ENCODE measurements at regions not wholly inside any gene's neighbourhood (a gene's known extent, or its start where the extent isn't known, plus 50 kb on each side); places are given as distances from the start of the nearest gene placed in this dataset.

GRCh38 chr10:85195596-85195995 lies 867.2 kb downstream of the CCSER2 start:
- CTCF ChIA-PET: no interaction called here
- Mint-ChIP-seq H3K9me3 (no peaks in the 10 kb centered on the region), H3K36me3 (no peaks in the 10 kb centered on the region), H3K4me3 (no peak overlapping the region), H3K4me1 (no peaks in the 10 kb centered on the region), H3K27me3 (ENCODE audit: low read depth) (no peaks in the 10 kb centered on the region; the same call in 1 of the 2 replicates), H3K27ac (no peak overlapping the region)
- DNase-seq (ENCODE audit: low spot score) (no peak), ATAC-seq (no peak)
- POLR2A ChIA-PET: no interaction called here
- TF ChIP-seq ZNF219 (CRISPR knock-in tag; IDR thresholded peaks at IDR 0.05; ENCODE audit: borderline replicate concordance) (no peak), CREM (CRISPR knock-in tag; IDR thresholded peaks at IDR 0.05) (no peak), AR (CRISPR knock-in tag; IDR thresholded peaks at IDR 0.05) (no peak), SMAD4 (CRISPR knock-in tag; IDR thresholded peaks at IDR 0.05) (no peak), ESRRA (CRISPR knock-in tag; IDR thresholded peaks at IDR 0.05; ENCODE audit: borderline replicate concordance) (no peak), ZNF512 (CRISPR knock-in tag; IDR thresholded peaks at IDR 0.05; ENCODE audit: borderline replicate concordance) (no peak), FOXJ3 (CRISPR knock-in tag; IDR thresholded peaks at IDR 0.05; ENCODE audit: borderline replicate concordance) (no peak), NR1H2 (CRISPR knock-in tag; IDR thresholded peaks at IDR 0.05) (no peak), NFATC4 (CRISPR knock-in tag; IDR thresholded peaks at IDR 0.05) (no peak), NFE2L1 (CRISPR knock-in tag; IDR thresholded peaks at IDR 0.05) (no peak)
- TF ChIP-seq, protein P1, sequence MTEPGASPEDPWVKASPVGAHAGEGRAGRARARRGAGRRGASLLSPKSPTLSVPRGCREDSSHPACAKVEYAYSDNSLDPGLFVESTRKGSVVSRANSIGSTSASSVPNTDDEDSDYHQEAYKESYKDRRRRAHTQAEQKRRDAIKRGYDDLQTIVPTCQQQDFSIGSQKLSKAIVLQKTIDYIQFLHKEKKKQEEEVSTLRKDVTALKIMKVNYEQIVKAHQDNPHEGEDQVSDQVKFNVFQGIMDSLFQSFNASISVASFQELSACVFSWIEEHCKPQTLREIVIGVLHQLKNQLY (CRISPR knock-in tag; IDR thresholded peaks at IDR 0.05): no peak

DNA sequence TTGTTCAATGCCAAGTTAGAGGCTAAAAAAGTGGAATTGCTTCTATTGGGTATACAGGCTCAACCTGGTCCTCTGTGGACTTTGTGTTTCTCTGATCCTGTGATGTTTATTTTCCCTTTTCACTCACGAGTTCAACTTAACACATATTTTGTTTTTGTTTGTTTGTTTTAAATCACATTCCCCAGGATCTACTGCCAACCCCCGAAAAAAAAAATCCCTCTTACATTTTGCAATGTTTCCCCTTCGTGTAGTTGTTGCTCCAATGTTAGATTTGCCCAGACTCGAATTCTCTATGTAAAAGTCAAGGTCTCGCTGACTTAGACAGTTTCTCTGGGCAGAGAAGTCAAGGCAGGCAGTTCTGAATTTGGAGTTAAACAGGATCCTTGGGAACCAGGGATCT lies 876.4 kb downstream of the CCSER2 start:
- TF ChIP-seq ARID4B (CRISPR knock-in tag; IDR thresholded peaks at IDR 0.05; ENCODE audit: borderline replicate concordance): no peak
- no peak for TF ChIP-seq ZNF512 (CRISPR knock-in tag; IDR thresholded peaks at IDR 0.05; ENCODE audit: borderline replicate concordance)
- no peak for TF ChIP-seq USF2 (CRISPR knock-in tag; IDR thresholded peaks at IDR 0.05)
- TF ChIP-seq EMX1 (CRISPR knock-in tag; IDR thresholded peaks at IDR 0.05): no peak
- Mint-ChIP-seq H3K4me3 (no peak overlapping the region), H3K9me3 (no peaks in the 10 kb centered on the region), H3K4me1 (peaks cover 13% of the 10 kb centered on the region; the same call in 1 of the 2 replicates), H3K36me3 (no peaks in the 10 kb centered on the region), H3K27me3 (ENCODE audit: low read depth) (no peaks in the 10 kb centered on the region), H3K27ac (no peak overlapping the region)
- DNase-seq (ENCODE audit: low spot score) (no peak), ATAC-seq (no peak)
- ChIA-PET CTCF (no interaction called here), POLR2A (no interaction called here)

Measured in WTC11 (cell line).